ENCODE measurements at regions not wholly inside any gene's neighbourhood (a gene's known extent, or its start where the extent isn't known, plus 50 kb on each side); places are given as distances from the start of the nearest gene placed in this dataset.

GRCh38 chr11:29447821-29448220 lies 569.0 kb downstream of the KCNA4 start:
- TF ChIP-seq EZH2 (IDR thresholded peaks at IDR 0.05), result no peak
- no peak for TF ChIP-seq POLR2AphosphoS5 (IDR thresholded peaks at IDR 0.05; ENCODE audit: borderline replicate concordance, low read depth, low read length)
- no peak for TF ChIP-seq FOXP2 (optimal IDR thresholded peaks at IDR 0.05; ENCODE audit: control extremely low read depth, extremely low read length, insufficient read depth)
